HG03097 (cell line): ENCODE measurements at regions not wholly inside any gene's neighbourhood (a gene's known extent, or its start where the extent isn't known, plus 50 kb on each side); places are given as distances from the start of the nearest gene placed in this dataset.
"Not testable (repeated sequence)": the region's sequence is repeated elsewhere in the genome, so short reads cannot be mapped to it uniquely, and the experiment has no call there.

Experiments
- ATAC-seq: cut with Tn5 transposase; IDR thresholded peaks from one replicate; pipeline ENCODE4 v1.9.1; 2021; ENCODE audit not compliant: unreplicated experiment, low FRiP score

DNA sequence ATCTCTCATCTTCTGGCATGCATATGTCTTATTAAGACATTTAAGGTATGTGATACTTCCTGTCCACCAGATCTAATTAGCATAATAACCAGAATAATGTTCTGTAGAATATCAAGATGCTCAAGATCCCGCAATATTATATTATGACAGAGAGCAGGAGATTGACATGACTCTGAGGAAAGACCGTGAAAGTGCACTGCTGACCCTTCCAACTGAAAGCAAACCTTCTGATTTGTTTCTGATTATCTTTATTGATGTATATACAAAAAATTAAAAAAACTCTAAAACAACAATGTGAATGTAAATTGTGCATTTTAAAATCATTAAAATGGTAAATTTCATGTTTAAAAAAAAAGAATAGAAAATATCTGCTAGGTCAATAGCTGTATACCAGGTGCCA is 184.4 kb upstream of the TMEM45B start:
- no peak for ATAC-seq

DNA sequence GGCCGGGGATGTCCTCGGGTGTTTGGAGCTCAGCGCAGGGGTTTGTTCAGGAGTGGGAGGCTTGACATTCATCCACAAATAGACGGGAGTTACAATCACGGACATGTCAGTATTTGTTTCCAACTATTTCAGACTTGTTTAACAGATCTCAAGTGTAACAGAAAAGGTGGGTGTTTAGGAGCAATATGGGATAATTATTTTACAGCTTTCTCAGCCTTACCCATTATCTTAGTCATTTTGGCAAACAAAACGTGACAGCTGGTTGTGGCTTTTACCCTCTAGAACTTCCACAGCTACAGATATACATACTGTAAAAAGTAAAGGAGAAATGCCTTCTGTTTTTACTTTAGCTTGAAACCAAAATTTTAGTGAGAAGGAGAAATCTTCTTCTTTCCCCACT is 178.7 kb upstream of the TMEM45B start:
- no peak for ATAC-seq

DNA sequence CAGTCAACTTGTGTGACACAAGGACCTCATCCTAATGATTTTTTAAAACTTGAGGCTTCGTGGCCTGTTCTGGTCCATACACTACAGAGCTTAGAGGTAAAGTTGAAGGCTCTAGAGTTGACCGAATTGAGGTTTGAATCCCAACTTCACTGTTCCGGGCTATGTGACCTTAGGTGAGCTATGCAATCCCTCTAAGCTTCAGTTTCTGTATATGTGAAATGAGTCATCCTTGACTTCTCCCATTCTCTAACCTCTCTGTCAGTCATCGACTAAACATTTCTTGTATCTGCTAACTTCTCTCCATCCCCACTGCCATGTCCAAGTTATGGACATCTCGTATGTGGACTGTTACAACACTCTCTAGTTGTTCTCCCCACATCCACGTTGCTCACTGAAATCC is 178.2 kb upstream of the TMEM45B start:
- no peak for ATAC-seq

DNA sequence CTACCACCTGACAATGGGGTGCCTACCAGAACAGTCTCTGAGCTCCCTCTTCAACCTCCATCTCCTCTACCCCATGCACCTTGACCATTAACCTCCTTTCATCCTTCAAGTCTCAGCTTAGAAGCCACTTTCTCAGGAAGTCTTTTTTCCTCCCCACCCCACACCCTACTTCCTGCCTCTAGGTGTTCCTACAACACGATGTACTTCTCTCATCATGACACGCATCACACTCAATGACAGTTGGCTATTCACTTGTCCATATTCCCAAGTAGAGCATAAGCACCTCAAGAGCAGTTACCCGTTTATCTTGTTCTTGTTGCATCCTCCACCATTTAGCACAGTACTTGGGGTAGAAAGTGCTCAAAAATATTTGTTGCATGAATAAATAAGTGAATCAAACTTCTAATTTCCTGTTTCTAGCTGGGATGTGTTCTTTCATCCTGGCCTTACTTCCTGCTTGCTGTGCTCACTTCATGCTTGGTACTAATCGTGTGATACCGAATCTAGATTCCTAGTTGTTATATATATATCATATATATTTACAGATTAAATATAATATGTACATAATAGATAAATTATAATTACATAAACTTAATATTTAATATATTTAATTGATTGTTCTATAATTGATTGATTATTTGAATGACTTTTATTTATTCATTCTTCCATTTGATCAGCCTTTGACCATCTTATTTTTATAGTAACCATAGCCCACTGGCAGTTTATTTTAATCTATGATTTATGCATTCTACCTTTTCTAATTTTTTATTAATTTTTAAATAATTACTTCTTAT is 177.5 kb upstream of the TMEM45B start:
- no peak for ATAC-seq

DNA sequence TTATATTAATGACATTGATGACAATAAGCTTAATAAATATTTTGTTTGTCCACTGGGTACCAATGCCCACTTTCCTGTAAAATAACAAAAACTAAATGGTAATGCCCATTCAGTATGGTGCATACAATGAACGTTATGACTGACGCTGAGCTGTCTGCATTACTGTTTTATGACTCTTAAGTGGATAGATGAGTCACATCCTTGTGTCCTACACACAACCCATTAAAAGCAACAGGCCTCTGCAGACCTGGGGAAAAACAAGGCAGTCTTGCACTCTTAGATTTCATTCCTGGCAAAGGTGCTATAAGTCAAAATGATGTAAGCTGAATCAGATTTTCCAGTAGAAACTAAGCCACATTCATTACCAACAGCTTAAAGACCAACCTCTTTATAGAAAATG is 176.3 kb upstream of the TMEM45B start:
- no peak for ATAC-seq

DNA sequence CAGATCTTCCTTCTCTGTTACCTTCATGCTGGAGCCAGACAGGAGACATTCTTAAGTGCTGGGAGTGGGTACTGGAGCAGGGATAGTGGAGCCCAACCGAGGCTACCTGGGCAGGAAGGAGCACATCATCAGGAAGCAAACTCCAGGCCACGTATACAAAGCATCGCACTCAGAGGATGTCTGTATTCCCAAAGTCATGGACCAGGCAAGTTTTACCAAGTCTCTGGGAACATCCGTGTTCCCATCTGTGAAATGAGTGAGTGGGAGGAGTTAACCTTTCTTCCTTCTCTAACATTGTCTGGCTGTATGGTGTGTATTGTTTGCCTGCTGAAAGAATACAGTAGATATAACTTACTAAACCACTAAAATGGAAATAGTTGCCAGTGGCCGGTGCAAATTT is 175.0 kb upstream of the TMEM45B start:
- ATAC-seq: no peak

DNA sequence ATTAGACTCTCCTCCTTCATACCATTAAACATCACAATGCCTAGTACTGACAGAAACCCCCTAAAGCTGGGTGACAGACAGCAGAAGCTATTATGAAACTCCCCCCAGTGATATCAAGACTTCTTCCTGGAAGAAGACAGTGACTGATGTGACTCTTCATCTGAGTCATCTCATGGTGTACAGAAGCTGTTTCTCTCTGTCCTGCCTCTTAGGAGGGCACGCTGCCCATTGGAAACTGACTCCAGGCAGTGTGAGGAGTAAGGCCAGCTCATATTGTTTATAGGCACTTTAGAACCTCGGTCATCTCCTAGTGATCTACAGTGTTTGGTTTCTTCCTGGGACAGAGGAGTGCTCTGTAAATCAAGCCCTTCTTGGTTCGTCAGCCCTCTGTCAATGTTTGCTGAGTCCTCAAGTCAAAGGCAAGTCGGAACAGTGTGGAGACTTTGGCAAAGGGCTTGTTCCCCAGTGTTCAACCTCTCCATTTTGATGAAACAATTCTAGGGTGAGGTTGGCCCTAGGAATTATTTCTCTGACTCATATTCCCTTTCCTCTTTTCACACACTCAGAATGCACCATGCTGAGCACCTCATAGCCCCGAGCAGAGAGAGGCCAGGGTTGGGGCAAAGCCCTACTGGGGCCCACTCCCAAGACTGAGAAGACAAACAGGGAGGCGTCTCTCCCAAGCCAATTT is 172.5 kb upstream of the TMEM45B start:
- ATAC-seq: no peak

DNA sequence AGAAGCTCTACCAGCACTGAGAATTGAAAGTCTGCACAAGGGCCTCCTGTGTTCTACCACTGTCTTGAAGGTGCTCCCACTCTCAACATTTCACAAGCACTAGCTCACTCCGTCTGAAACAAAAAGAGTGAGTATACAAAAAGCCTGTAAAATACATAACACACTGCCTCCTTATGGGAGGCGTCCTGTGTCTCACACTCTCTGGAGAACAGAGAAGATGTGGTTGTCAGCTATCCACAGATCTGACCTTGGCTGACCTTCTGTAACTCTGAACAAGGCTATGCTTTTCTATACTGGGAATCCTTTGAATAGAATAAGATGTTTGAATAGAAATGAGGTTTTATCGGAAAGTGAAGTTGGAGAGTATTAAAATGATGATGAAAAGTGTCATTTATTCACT is 171.3 kb upstream of the TMEM45B start:
- ATAC-seq: no peak

DNA sequence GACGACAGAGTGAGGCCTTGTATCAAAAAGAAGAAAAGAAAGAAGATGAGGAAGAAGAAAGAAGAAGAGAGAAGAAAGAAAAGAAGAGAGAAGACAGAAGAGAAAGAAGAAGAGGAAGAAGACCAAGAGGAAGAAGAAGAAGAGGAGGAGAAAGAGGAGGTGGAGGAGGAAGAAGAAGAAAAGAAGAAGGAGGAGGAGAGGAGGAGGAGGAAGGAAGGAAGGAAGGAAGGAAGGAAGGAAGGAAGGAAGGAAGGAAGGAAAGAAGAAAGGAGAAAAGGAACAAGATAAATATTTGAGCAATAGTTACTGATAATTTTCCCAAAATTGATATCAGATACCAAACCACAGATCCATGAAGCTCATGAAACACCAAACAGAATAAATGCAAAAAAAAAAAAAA is 169.7 kb upstream of the TMEM45B start:
- no peak for ATAC-seq

DNA sequence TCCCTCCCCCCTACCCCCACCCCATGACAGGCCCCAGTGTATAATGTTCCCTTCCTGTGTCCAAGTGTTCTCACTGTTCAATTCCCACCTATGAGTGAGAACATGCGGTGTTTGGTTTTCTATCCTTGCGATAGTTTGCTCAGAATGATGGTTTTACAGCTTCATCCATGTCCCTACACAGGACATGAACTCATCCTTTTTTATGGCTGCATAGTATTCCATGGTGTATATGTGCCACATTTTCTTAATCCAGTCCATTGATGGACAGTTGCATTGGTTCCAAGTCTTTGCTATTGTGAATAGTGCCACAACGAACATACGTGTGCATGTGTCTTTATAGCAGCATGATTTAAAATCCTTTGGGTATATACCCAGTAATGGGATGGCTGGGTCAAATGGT is 165.6 kb upstream of the TMEM45B start:
- ATAC-seq: not testable (repeated sequence)

DNA sequence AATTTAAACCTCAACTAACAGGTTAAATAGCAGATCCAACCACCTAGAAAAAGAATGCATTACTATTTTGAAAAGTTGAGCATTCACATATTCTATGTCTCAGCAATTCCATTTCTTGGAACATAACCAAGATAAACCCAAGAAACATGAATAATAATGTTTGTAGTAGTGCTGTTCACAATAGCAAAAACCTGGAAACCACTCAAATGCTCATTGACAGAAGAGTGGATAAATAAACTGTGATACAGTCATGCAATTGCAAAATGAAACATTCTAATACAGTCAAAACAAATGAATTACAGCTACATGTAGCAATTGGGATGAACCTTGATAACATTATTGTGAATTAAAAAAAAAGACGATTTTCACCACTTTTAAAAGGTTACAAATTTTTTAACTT is 162.8 kb upstream of the TMEM45B start:
- no peak for ATAC-seq

DNA sequence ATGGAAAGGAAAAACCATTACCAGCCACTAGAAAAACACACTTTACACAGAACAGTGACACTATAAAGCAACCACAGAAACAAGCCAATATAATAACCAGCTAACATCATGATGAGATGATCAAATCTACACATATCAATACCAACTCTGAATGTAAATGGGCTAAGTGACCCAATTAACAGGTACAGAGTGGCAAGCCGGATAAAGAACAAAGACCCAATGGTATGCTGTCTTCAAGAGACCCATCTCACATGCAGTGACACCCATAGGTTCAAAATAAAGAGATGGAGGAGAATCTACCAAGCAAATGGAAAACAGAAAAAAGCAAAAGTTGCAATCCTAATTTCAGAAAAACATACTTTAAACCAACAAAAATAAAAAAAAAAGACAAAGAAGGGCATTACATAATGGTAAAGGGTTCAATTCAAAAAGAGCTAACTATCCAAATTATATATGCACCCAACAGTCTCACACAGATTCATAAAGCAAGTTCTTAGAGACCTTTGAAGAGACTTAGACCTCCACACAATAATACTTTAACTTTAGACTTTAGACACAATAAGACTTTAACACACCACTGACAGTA is 160.3 kb upstream of the TMEM45B start:
- no peak for ATAC-seq

DNA sequence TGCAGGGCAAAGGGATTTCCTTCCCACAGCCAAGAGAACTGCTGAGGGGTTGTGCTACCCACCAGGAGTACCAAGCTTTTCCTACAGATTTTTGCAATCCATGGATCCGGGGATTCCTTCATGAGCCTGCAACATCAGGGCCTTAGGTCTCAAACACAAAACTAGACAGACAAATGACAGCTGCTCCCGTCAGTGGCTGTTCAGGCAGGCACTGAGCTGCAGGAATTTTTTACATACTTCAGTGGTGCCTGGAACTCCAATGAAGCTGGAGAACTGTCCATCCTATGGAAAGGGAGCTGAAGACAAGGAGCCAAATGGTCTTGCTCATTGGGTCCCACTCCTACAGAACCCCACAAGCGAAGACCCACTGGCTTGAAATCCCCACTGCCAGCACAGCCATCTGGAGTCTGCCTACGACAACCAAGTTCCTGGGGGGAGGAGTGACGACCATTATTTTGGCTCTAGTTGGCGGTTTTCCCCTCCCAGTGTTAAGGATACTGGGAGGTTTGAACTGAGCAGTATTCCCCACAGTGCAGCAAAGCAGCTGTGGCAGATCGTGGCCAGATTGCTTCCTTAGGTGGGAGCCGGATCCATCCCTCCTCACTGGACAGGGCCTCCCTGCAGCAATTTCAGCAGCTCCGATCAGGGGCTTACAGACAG is 157.7 kb upstream of the TMEM45B start:
- no peak for ATAC-seq

DNA sequence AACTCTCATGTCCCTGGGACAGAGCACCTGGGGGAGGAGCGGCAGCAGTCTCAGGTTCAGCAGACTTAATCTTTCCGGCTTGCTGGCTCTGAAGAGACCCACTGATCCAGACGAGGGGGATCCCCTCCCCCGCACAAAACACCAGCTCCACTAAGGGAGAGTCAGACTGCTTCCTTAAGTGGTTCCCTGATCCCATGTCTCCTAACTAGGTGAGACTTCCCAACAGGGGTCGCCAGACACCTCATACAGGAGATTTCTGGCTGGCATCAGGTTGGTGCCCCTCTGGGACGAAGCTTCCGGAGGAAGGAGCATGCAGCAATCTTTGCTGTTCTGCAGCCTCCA is 157.2 kb upstream of the TMEM45B start:
- ATAC-seq: no peak

DNA sequence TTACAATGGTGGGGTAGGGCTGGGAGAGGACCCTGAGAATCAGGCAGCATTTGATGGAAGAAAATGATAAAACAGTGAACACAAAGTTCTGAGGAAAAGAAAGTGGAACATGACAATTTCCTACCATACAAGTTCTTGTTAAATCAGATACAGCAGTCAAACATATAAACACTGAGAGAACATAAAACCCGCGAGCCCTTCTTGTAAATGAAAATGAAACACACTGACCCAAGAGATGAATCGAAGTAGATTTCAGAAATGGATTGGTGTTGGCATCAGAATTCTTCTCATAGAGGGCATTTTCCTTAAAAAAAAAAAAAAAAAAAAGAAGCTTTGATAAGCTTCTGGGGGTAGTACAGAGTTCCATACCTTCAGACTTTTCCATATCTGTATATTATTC is 134.7 kb upstream of the TMEM45B start:
- ATAC-seq: no peak

DNA sequence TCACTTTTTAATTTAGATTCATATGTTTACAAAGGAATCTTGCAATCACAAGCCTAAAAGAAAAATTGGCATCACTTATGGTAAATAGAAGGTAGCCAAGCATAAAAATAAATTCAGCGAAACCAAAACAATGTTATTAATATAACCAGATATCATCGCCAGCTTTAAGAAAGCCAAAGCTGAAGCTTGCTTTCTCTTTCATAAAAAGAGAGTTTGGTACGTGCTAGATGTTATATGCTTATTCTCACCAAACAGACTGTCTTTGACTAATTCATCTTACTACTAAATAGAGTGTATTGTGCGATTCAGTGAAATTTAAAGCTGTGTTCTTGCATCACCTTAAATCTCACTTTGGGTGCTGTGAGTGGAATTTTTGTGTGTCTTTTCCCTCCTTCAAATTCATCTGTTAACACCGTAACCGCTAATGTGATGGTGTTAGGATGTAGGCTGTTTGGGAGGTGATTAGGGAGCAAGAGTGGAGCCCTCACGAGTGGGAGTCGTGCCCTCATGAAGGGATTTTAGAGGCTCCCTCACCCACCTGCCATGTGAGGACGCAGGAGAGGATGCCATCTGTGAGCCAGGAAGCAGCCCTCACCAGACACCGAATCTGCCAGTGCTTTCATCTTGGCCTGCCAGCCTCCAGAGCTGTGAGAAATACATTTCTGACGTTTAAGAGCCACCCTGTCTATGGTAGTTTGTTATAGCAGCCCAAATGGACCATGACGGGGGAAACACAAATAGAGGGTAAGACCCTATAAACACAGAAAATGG is 134.1 kb upstream of the TMEM45B start:
- no peak for ATAC-seq

DNA sequence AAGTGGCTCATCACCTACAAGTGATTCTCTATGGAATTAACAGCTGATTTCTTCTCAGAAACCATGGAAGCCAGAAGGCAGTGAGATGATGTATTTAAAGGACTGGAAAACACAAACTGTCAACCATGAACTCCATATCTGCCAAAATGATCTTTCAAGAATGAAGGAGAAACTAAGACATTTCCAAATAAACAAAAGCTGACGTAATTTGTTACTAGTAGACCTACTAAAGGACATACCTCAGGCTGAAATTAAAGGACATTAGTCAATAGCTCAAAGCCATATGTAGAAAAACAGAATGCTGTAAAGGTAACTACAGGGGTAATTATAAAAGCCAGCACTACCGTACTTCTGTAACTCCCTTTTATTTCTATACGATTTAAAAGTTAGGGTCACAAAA is 129.4 kb upstream of the TMEM45B start:
- ATAC-seq: no peak

DNA sequence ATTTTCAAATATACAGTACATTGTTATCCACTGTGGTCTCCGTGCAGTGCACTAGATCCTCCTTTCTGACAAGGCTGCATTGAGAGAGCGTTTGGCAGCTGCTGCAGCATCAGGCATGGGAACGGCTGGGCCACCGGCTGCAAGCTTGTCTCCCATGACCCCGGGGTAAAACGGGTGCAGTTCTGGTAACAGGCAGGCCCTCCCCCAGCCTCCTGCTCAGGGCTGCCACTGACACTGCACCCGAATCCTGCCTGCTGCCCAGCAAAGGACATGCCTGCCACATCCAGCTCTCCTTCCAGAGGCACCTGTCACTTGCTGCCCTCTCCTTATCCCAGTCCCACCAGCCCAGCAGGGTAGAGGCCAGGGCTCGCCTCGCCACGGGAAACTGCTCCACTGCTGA is 124.5 kb upstream of the TMEM45B start:
- ATAC-seq: no peak

DNA sequence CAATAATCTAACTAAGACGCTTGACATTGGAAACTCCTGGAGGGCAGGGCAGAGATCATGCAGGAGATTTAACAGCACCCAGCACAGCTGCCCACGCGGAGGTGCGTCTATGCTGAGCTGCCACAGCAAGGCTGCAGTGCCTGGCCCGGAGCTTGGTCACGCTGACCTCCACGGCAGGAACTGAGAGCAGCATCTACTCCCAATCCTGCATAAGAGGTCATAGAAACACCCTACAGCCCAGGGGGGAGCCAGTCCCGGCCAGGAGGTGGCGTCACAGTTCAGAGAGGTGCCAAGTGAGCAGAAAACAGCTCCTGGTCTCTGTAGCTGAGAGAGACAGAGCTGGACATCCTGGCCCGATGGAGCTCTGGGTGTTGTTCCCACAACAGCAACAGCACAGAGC is 121.1 kb upstream of the TMEM45B start:
- ATAC-seq: no peak

DNA sequence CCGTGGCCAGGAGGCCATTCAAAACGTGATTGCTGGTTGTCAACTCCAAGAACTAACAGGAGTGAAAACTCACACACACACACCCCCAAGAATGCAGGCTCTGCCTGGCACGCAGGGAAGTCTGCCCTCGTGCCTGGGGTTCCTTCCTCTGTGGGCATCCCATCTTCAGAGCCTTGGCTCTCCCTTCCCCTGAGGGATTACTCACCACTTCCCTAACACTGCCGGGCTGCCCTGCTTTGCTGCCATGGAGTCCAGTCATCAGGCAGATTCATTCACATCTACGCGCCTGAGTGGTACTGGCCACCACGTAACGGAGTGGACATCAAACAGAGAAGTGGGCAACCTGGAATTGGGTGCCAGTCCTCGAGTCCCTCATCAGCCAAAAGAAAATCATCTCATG is 120.7 kb upstream of the TMEM45B start:
- ATAC-seq: no peak
